Endothelial cell of umbilical vein (primary cell): ENCODE measurements at regions not wholly inside any gene's neighbourhood (a gene's known extent, or its start where the extent isn't known, plus 50 kb on each side); places are given as distances from the start of the nearest gene placed in this dataset.

ENCODE experiments used
- BruUV-seq: library from RNA; stranded (reverse); fragments of 400-500 nt; replicated peaks from 2 replicates; lab custom pipeline; 2021; lab: Mats Ljungman, UMichigan
- CTCF ChIA-PET: fragments of 300-600, 350-600 bp; sonication (Branson Sonifier 250); formaldehyde crosslinking; loops from one replicate; lab custom pipeline; 2021; ENCODE audit warnings: antibody characterized with exemption, inconsistent platforms; lab: Charles Lee
- POLR2A ChIA-PET: fragments of 300-600, 350-600 bp; sonication (Branson Sonifier 250); formaldehyde crosslinking; loops from one replicate; lab custom pipeline; 2021; ENCODE audit warnings: antibody characterized with exemption, inconsistent platforms; lab: Charles Lee
- DNase-seq: peaks from one replicate; pipeline ENCODE4 v3.0.0-alpha.2; 2011; ENCODE audit warnings: low read depth, low spot score
- FAIRE-seq: peaks from 2 replicates; lab custom pipeline; 2011; peaks lifted over from hg19 to GRCh38; lab: Jason Lieb, UNC
- H2AFZ ChIP-seq: 2 replicates; pipeline ENCODE4 v1.6.0; 2012; ENCODE audit warnings: low read depth, low read length, control low read depth, inconsistent platforms
- H3K27ac ChIP-seq: 2 replicates; pipeline ENCODE4 v1.5.1; 2011; ENCODE audit warnings: low read depth, mild to moderate bottlenecking, control low read depth, low read length, moderate library complexity; ENCODE audit not compliant: insufficient read depth
- H3K27me3 ChIP-seq, 2 experiments: 2 replicates each; pipeline versions ENCODE4 v1.6.0 to v1.6.1; 2011; ENCODE audit warnings: low read length in 2 of 2, mixed read lengths in 1 of 2; ENCODE audit not compliant: control insufficient read depth in 2 of 2, insufficient read depth in 2 of 2
- H3K36me3 ChIP-seq, 2 experiments: 2 replicates in 1 of 2; 3 replicates in 1 of 2; pipeline ENCODE4 v1.5.1; 2011; ENCODE audit warnings: low read length in 2 of 2, mild to moderate bottlenecking in 1 of 2, moderate library complexity in 1 of 2; ENCODE audit not compliant: control insufficient read depth in 2 of 2, insufficient read depth in 2 of 2; ENCODE audit errors: extremely low read depth in 1 of 2
- H3K4me1 ChIP-seq: 3 replicates; pipeline ENCODE4 v1.5.1; 2011; ENCODE audit warnings: mild to moderate bottlenecking, low read length; ENCODE audit not compliant: control insufficient read depth, insufficient read depth; ENCODE audit errors: extremely low read depth
- H3K4me2 ChIP-seq: 2 replicates; pipeline ENCODE4 v1.6.1; 2011; ENCODE audit warnings: low read length, control low read depth, mixed read lengths; ENCODE audit not compliant: insufficient read depth
- H3K4me3 ChIP-seq, 3 experiments: fragments of 200-600 bp in 1 of 3; sonication (generic), shearing (Covaris generic) in 1 of 3; replicated peaks in 1 of 3; 2 replicates each; pipeline ENCODE4 v1.5.1; 2011 to 2016; ENCODE audit warnings: control low read depth in 3 of 3, low read length in 3 of 3, mild to moderate bottlenecking in 2 of 3, inconsistent platforms in 1 of 3, low read depth in 1 of 3, moderate library complexity in 1 of 3; ENCODE audit not compliant: insufficient read depth in 1 of 3
- H3K79me2 ChIP-seq: 2 replicates; pipeline ENCODE4 v1.6.0; 2012; ENCODE audit warnings: low read length, inconsistent platforms; ENCODE audit not compliant: control insufficient read depth, insufficient read depth
- H3K9ac ChIP-seq: replicated peaks from 2 replicates; pipeline ENCODE3; 2011; ENCODE audit warnings: low read length, control low read depth; ENCODE audit not compliant: insufficient read depth; ENCODE audit errors: extremely low read depth
- H3K9me1 ChIP-seq: replicated peaks from 3 replicates; pipeline ENCODE4 v1.6.0; 2011; ENCODE audit warnings: mild to moderate bottlenecking, low read length; ENCODE audit not compliant: control insufficient read depth, insufficient read depth; ENCODE audit errors: extremely low read depth
- H3K9me3 ChIP-seq: replicated peaks from 2 replicates; pipeline ENCODE4 v1.5.1; 2012; ENCODE audit warnings: low read length, inconsistent platforms; ENCODE audit not compliant: control insufficient read depth, insufficient read depth
- H4K20me1 ChIP-seq: replicated peaks from 2 replicates; pipeline ENCODE3; 2011; ENCODE audit warnings: mild to moderate bottlenecking, low read length; ENCODE audit not compliant: control insufficient read depth, insufficient read depth; ENCODE audit errors: extremely low read depth
- CTCF ChIP-seq, 2 donors: IDR thresholded peaks; 1 replicate in 1 of 2; 2 replicates in 1 of 2; pipeline ENCODE4 v1.5.1; 2011; ENCODE audit warnings: low read length in 2 of 2, mild to moderate bottlenecking in 2 of 2, moderate library complexity in 2 of 2, control low read depth in 1 of 2, inconsistent platforms in 1 of 2, low read depth in 1 of 2; ENCODE audit not compliant: insufficient read depth in 1 of 2; ENCODE audit errors: extremely low read depth in 1 of 2
- EZH2 ChIP-seq: IDR thresholded peaks from 2 replicates; pipeline ENCODE4 v1.6.1; 2012; ENCODE audit warnings: borderline replicate concordance, low read depth, mild to moderate bottlenecking, moderate library complexity, low read length, inconsistent platforms; ENCODE audit not compliant: severe bottlenecking
- FOS ChIP-seq: IDR thresholded peaks from 2 replicates; pipeline ENCODE4 v1.6.1; 2011; ENCODE audit warnings: mild to moderate bottlenecking, low read length, moderate library complexity, borderline replicate concordance; ENCODE audit not compliant: insufficient read depth
- GATA2 ChIP-seq: IDR thresholded peaks from 2 replicates; pipeline ENCODE4 v1.7.0; 2011; ENCODE audit warnings: low read depth, mild to moderate bottlenecking, moderate library complexity, mixed read lengths, low read length; ENCODE audit not compliant: insufficient read length, insufficient read depth
- JUN ChIP-seq: IDR thresholded peaks from 2 replicates; pipeline ENCODE4 v1.6.1; 2011; ENCODE audit warnings: borderline replicate concordance, low read depth; ENCODE audit not compliant: insufficient read length, insufficient read depth
- MAX ChIP-seq: IDR thresholded peaks from 2 replicates; pipeline ENCODE4 v1.6.1; 2011; ENCODE audit not compliant: insufficient read depth, insufficient read length
- MYC ChIP-seq: IDR thresholded peaks from one replicate; pipeline ENCODE4 v1.6.1; 2011; ENCODE audit warnings: mild to moderate bottlenecking, low read depth, low read length
- POLR2A ChIP-seq: IDR thresholded peaks from 2 replicates; pipeline ENCODE4 v1.6.1; 2012; ENCODE audit warnings: low read depth, mild to moderate bottlenecking, control low read depth, low read length
- POLR2AphosphoS5 ChIP-seq: IDR thresholded peaks from 2 replicates; pipeline ENCODE4 v1.6.1; 2012; ENCODE audit warnings: low read depth, mild to moderate bottlenecking, control low read depth, low read length, moderate library complexity; ENCODE audit not compliant: insufficient read depth
- dilution Hi-C: fragments of 300-500 bp; cut with MboI; formaldehyde crosslinking; loops from one replicate; pipeline ENCODE4 v1.15.0; 2019; ENCODE audit warnings: low sequenced_read_pairs; ENCODE audit not compliant: extremely low pct_ligation_motif_present
- intact Hi-C: fragments of 100-400 bp; cut with micrococcal nuclease; formaldehyde crosslinking; loops from one replicate; pipeline ENCODE4 v1.10.0; 2022

- Histone ChIP-seq H3K79me2 (no peaks in the 10 kb centered on the region), H3K27me3 (no peaks in the 10 kb centered on the region), H4K20me1 (no peaks in the 10 kb centered on the region), H3K9me3 (no peaks in the 10 kb centered on the region), H3K9me1 (no peaks in the 10 kb centered on the region), H3K4me3 (no peak overlapping the region), H3K9ac (no peak overlapping the region), H2AFZ (no peak overlapping the region), H3K27ac (no peak overlapping the region), H3K4me1 (no peaks in the 10 kb centered on the region), H3K36me3 (no peaks in the 10 kb centered on the region), H3K4me2 (no peak overlapping the region)
- dilution Hi-C loops (no loop called here), intact Hi-C loops (no loop called here)
- ChIA-PET POLR2A (no interaction called here), CTCF (no interaction called here)
- FAIRE-seq (no peak), DNase-seq (no peak)
- TF ChIP-seq EZH2 (no peak), CTCF (IDR thresholded peaks at IDR 0.05; ENCODE audit: extremely low read depth in 1 of 2, insufficient read depth in 1 of 2, low read depth in 1 of 2, low read length in 2 of 2) (no peak), POLR2AphosphoS5 (no peak), MAX (no peak), JUN (no peak), FOS (no peak), POLR2A (no peak), MYC (no peak), GATA2 (no peak)
- BruUV-seq: no TSS peak
These were observed 552.6 kb upstream of the CBLB start for GRCh38 chr3:106421426-106421825.
